Vagina (tissue), 2 donors: ENCODE measurements at regions not wholly inside any gene's neighbourhood (a gene's known extent, or its start where the extent isn't known, plus 50 kb on each side); places are given as distances from the start of the nearest gene placed in this dataset.

Source experiments
- POLR2A ChIP-seq, 2 donors: fragments of 450-650 bp; IDR thresholded peaks; one replicate each; pipeline ENCODE4 v1.6.1; 2017; ENCODE audit warnings: antibody characterized with exemption in 2 of 2, mild to moderate bottlenecking in 2 of 2, moderate library complexity in 2 of 2
- TF ChIP-seq, protein P1 (sequence below), 3 experiments: fragments of 450-650 bp in 2 of 3; fragments of 200-600 bp in 1 of 3; sonication (generic) in 1 of 3; IDR thresholded peaks; one replicate each; pipeline ENCODE4 v1.5.1; 2017 to 2019; ENCODE audit warnings: antibody characterized with exemption in 3 of 3, mild to moderate bottlenecking in 2 of 3, moderate library complexity in 2 of 3

GRCh38 chr5:165161204-165161603, 1655.8 kb downstream of the MAT2B start:
- TF ChIP-seq POLR2A (IDR thresholded peaks at IDR 0.05), result no peak
- TF ChIP-seq, protein P1, sequence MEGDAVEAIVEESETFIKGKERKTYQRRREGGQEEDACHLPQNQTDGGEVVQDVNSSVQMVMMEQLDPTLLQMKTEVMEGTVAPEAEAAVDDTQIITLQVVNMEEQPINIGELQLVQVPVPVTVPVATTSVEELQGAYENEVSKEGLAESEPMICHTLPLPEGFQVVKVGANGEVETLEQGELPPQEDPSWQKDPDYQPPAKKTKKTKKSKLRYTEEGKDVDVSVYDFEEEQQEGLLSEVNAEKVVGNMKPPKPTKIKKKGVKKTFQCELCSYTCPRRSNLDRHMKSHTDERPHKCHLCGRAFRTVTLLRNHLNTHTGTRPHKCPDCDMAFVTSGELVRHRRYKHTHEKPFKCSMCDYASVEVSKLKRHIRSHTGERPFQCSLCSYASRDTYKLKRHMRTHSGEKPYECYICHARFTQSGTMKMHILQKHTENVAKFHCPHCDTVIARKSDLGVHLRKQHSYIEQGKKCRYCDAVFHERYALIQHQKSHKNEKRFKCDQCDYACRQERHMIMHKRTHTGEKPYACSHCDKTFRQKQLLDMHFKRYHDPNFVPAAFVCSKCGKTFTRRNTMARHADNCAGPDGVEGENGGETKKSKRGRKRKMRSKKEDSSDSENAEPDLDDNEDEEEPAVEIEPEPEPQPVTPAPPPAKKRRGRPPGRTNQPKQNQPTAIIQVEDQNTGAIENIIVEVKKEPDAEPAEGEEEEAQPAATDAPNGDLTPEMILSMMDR (IDR thresholded peaks at IDR 0.05), result no peak
